ENCODE measurements at regions not wholly inside any gene's neighbourhood (a gene's known extent, or its start where the extent isn't known, plus 50 kb on each side); places are given as distances from the start of the nearest gene placed in this dataset.
"Not testable (repeated sequence)": the region's sequence is repeated elsewhere in the genome, so short reads cannot be mapped to it uniquely, and the experiment has no call there.

- H3K36me3 ChIP-seq (ENCODE audit: control insufficient read depth, insufficient read depth, low read length): no peaks in the 10 kb centered on the region
- H3K27ac ChIP-seq (ENCODE audit: low read length): no peak overlapping the region
- H3K27me3 ChIP-seq (ENCODE audit: control insufficient read depth, insufficient read depth, low read length): no peaks in the 10 kb centered on the region
- in situ Hi-C loops (cut with HindIII; ENCODE audit: low pct_unique_long_range_greater_than_20kb, low sequenced_read_pairs) (no loop called here), intact Hi-C loops (cut with micrococcal nuclease; ENCODE audit: unreplicated experiment) (no loop called here)
- no peak for ATAC-seq
- ChIA-PET CTCF (no interaction called here), POLR2A (no interaction called here)
- DNase-seq (ENCODE audit: low read depth, low spot score): no peak
- TF ChIP-seq SIN3A (IDR thresholded peaks at IDR 0.05; ENCODE audit: borderline replicate concordance, insufficient read depth, low read depth, low read length) (no peak), TCF7L2 (IDR thresholded peaks at IDR 0.05; ENCODE audit: low read depth, low read length) (no peak), POLR2AphosphoS5 (IDR thresholded peaks at IDR 0.05; ENCODE audit: low read depth, low read length) (no peak)
- TF ChIP-seq, protein P1, sequence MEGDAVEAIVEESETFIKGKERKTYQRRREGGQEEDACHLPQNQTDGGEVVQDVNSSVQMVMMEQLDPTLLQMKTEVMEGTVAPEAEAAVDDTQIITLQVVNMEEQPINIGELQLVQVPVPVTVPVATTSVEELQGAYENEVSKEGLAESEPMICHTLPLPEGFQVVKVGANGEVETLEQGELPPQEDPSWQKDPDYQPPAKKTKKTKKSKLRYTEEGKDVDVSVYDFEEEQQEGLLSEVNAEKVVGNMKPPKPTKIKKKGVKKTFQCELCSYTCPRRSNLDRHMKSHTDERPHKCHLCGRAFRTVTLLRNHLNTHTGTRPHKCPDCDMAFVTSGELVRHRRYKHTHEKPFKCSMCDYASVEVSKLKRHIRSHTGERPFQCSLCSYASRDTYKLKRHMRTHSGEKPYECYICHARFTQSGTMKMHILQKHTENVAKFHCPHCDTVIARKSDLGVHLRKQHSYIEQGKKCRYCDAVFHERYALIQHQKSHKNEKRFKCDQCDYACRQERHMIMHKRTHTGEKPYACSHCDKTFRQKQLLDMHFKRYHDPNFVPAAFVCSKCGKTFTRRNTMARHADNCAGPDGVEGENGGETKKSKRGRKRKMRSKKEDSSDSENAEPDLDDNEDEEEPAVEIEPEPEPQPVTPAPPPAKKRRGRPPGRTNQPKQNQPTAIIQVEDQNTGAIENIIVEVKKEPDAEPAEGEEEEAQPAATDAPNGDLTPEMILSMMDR (IDR thresholded peaks at IDR 0.05): no peak
- TF ChIP-seq, protein P2, sequence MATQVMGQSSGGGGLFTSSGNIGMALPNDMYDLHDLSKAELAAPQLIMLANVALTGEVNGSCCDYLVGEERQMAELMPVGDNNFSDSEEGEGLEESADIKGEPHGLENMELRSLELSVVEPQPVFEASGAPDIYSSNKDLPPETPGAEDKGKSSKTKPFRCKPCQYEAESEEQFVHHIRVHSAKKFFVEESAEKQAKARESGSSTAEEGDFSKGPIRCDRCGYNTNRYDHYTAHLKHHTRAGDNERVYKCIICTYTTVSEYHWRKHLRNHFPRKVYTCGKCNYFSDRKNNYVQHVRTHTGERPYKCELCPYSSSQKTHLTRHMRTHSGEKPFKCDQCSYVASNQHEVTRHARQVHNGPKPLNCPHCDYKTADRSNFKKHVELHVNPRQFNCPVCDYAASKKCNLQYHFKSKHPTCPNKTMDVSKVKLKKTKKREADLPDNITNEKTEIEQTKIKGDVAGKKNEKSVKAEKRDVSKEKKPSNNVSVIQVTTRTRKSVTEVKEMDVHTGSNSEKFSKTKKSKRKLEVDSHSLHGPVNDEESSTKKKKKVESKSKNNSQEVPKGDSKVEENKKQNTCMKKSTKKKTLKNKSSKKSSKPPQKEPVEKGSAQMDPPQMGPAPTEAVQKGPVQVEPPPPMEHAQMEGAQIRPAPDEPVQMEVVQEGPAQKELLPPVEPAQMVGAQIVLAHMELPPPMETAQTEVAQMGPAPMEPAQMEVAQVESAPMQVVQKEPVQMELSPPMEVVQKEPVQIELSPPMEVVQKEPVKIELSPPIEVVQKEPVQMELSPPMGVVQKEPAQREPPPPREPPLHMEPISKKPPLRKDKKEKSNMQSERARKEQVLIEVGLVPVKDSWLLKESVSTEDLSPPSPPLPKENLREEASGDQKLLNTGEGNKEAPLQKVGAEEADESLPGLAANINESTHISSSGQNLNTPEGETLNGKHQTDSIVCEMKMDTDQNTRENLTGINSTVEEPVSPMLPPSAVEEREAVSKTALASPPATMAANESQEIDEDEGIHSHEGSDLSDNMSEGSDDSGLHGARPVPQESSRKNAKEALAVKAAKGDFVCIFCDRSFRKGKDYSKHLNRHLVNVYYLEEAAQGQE (IDR thresholded peaks at IDR 0.05; ENCODE audit: insufficient read depth in 1 of 2, low read depth in 2 of 2, low read length in 1 of 2): no peak
- BruUV-seq (replicated peaks): no TSS peak
- no peak overlapping the region for H3K4me3 ChIP-seq (ENCODE audit: low read depth in 2 of 2, low read length in 2 of 2)
- no peaks in the 10 kb centered on the region for H3K9me3 ChIP-seq (ENCODE audit: control insufficient read depth, insufficient read depth, low read depth, low read length)
- H3K4me1 ChIP-seq (ENCODE audit: control insufficient read depth, insufficient read depth, low read length): no peaks in the 10 kb centered on the region
Observed at GRCh38 chr3:20556661-20557060, 370.7 kb upstream of the SGO1 start.

DNA sequence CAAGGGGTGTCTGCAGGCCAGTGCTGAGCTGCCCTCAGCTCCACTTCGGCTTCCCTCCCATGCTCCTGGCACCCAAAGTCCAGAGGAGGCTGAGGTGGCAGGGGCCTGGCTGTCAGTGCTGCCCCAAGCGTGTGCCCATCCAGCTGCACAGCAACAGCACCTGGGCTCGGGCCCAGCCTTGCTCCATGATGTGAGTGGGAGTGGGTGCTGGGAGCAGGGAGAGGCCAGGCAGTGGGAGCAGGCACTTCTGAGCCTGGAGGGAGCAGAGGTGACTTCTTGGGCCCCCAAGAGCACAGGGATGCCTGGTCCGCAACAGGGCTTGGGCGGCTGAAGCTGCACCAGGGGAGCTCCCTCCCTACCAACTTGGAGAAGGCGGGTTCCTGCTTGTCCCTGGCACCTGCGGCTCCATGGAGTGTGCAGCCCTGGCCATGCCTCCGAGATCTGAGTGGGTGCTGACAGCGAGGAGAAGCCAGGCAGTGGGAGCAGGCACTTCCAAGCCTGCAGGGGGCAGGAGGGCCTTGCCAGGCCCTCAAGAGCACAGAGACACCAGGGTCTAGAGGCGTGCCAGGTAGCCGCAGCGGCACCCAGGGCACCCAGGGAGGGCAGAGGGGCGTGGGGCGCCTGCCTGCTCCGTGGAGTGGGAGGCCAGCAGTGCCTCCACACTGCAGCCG, 366.7 kb upstream of the SGO1 start:
- no peak for ATAC-seq
- Histone ChIP-seq H3K4me3 (ENCODE audit: low read depth in 2 of 2, low read length in 2 of 2) (no peak overlapping the region), H3K4me1 (ENCODE audit: control insufficient read depth, insufficient read depth, low read length) (no peaks in the 10 kb centered on the region), H3K27ac (ENCODE audit: low read length) (no peak overlapping the region), H3K36me3 (ENCODE audit: control insufficient read depth, insufficient read depth, low read length) (no peaks in the 10 kb centered on the region), H3K27me3 (ENCODE audit: control insufficient read depth, insufficient read depth, low read length) (no peaks in the 10 kb centered on the region), H3K9me3 (ENCODE audit: control insufficient read depth, insufficient read depth, low read depth, low read length) (no peaks in the 10 kb centered on the region)
- in situ Hi-C loops (cut with HindIII; ENCODE audit: low pct_unique_long_range_greater_than_20kb, low sequenced_read_pairs): no loop called here
- BruUV-seq (replicated peaks): no TSS peak
- no peak for TF ChIP-seq SIN3A (IDR thresholded peaks at IDR 0.05; ENCODE audit: borderline replicate concordance, insufficient read depth, low read depth, low read length)
- no peak for TF ChIP-seq POLR2AphosphoS5 (IDR thresholded peaks at IDR 0.05; ENCODE audit: low read depth, low read length)
- TF ChIP-seq, protein P2 (IDR thresholded peaks at IDR 0.05; ENCODE audit: insufficient read depth in 1 of 2, low read depth in 2 of 2, low read length in 1 of 2): no peak
- TF ChIP-seq, protein P1 (IDR thresholded peaks at IDR 0.05): no peak
- DNase-seq (ENCODE audit: low read depth, low spot score): no peak
- ChIA-PET CTCF (no interaction called here), POLR2A (no interaction called here)
- intact Hi-C loops (cut with micrococcal nuclease; ENCODE audit: unreplicated experiment): no loop called here

- DNase-seq (ENCODE audit: low read depth, low spot score); H3K9me3 ChIP-seq (ENCODE audit: control insufficient read depth, insufficient read depth, low read depth, low read length); intact Hi-C loops (cut with micrococcal nuclease; ENCODE audit: unreplicated experiment); CTCF ChIA-PET; ATAC-seq; in situ Hi-C loops (cut with HindIII; ENCODE audit: low pct_unique_long_range_greater_than_20kb, low sequenced_read_pairs); POLR2A ChIA-PET; H3K4me3 ChIP-seq (ENCODE audit: low read depth in 2 of 2, low read length in 2 of 2); H3K36me3 ChIP-seq (ENCODE audit: control insufficient read depth, insufficient read depth, low read length); H3K27ac ChIP-seq (ENCODE audit: low read length); BruUV-seq (replicated peaks); H3K4me1 ChIP-seq (ENCODE audit: control insufficient read depth, insufficient read depth, low read length); H3K27me3 ChIP-seq (ENCODE audit: control insufficient read depth, insufficient read depth, low read length): not testable (repeated sequence)
Observed at GRCh38 chr3:20547361-20548269, 361.6 kb upstream of the SGO1 start.

All from Panc1 (cell line).